CD4-positive, alpha-beta T cell (primary cell): ENCODE measurements at regions not wholly inside any gene's neighbourhood (a gene's known extent, or its start where the extent isn't known, plus 50 kb on each side); places are given as distances from the start of the nearest gene placed in this dataset.

Experiments used
- ATAC-seq: fragments of 200-7000 bp; cut with Tn5 transposase; one replicate; pipeline ENCODE4 v1.10.0; 2022; ENCODE audit warnings: mild to moderate bottlenecking; ENCODE audit not compliant: poor library complexity
- CTCF ChIA-PET: fragments of 350-600 bp; sonication (Branson Sonifier 250); formaldehyde crosslinking; loops from one replicate; lab custom pipeline; 2021; ENCODE audit warnings: antibody characterized with exemption, inconsistent platforms; lab: Charles Lee
- POLR2A ChIA-PET: fragments of 350-600 bp; sonication (Branson Sonifier 250); formaldehyde crosslinking; loops from one replicate; lab custom pipeline; 2021; ENCODE audit warnings: antibody characterized with exemption, inconsistent platforms; lab: Charles Lee
- DNase-seq, 14 experiments: peaks; one replicate each; pipeline ENCODE4 v3.0.0-alpha.2; 2013 to 2020; ENCODE audit warnings: mixed read lengths in 2 of 14
- H3K27ac ChIP-seq, 2 donors: one replicate each; pipeline versions ENCODE4 v1.5.1 to v1.7.0; 2013; ENCODE audit warnings: low read length in 2 of 2, low read depth in 1 of 2, mild to moderate bottlenecking in 1 of 2
- H3K27me3 ChIP-seq, 2 experiments: 1 replicate in 1 of 2; 2 replicates in 1 of 2; pipeline versions ENCODE4 v1.6.1 to v1.7.0; 2013; ENCODE audit warnings: low read length in 2 of 2, control low read depth in 1 of 2, mild to moderate bottlenecking in 1 of 2, moderate library complexity in 1 of 2; ENCODE audit not compliant: insufficient read depth in 2 of 2, control insufficient read depth in 1 of 2
- H3K36me3 ChIP-seq: one replicate; pipeline ENCODE4 v1.6.1; 2013; ENCODE audit warnings: low read length, control low read depth; ENCODE audit not compliant: insufficient read depth
- H3K4me1 ChIP-seq: one replicate; pipeline ENCODE4 v1.6.1; 2013; ENCODE audit warnings: low read length, control low read depth; ENCODE audit not compliant: insufficient read depth
- H3K4me3 ChIP-seq: one replicate; pipeline ENCODE4 v1.5.1; 2013; ENCODE audit warnings: mild to moderate bottlenecking, low read length, moderate library complexity
- H3K9me3 ChIP-seq, 2 experiments: 1 replicate in 1 of 2; 2 replicates in 1 of 2; pipeline versions ENCODE4 v1.6.1 to v1.7.0; 2013; ENCODE audit warnings: low read length in 2 of 2, mild to moderate bottlenecking in 2 of 2, control low read depth in 1 of 2, moderate library complexity in 1 of 2; ENCODE audit not compliant: control insufficient read depth in 1 of 2, insufficient read depth in 1 of 2
- H3K27ac Mint-ChIP-seq: one replicate; pipeline ENCODE4 v1.8.0; 2020; ENCODE audit warnings: mixed read lengths
- H3K27me3 Mint-ChIP-seq: one replicate; pipeline ENCODE4 v1.8.0; 2021; ENCODE audit warnings: mixed read lengths
- H3K36me3 Mint-ChIP-seq: one replicate; pipeline ENCODE4 v1.8.0; 2021; ENCODE audit warnings: low read depth, mixed read lengths
- H3K4me1 Mint-ChIP-seq: one replicate; pipeline ENCODE4 v1.8.0; 2021; ENCODE audit warnings: low read depth, mixed read lengths
- H3K4me3 Mint-ChIP-seq: one replicate; pipeline ENCODE4 v1.8.0; 2020; ENCODE audit warnings: mild to moderate bottlenecking, mixed read lengths
- H3K9me3 Mint-ChIP-seq: one replicate; pipeline ENCODE4 v1.8.0; 2020; ENCODE audit warnings: mixed read lengths
- intact Hi-C, 2 experiments: fragments of 100-400 bp; cut with DNase I in 1 of 2; cut with micrococcal nuclease in 1 of 2; formaldehyde crosslinking; loops; one replicate each; pipeline versions ENCODE4 v1.15.1 to v1.9.0; 2023 to 2025; cut with DNase I, micrococcal nuclease
- TF ChIP-seq, protein P1 (sequence below): fragments of 200-600 bp; IDR thresholded peaks from one replicate; pipeline ENCODE4 v1.8.0; 2022; ENCODE audit warnings: antibody characterized with exemption, mild to moderate bottlenecking

DNA sequence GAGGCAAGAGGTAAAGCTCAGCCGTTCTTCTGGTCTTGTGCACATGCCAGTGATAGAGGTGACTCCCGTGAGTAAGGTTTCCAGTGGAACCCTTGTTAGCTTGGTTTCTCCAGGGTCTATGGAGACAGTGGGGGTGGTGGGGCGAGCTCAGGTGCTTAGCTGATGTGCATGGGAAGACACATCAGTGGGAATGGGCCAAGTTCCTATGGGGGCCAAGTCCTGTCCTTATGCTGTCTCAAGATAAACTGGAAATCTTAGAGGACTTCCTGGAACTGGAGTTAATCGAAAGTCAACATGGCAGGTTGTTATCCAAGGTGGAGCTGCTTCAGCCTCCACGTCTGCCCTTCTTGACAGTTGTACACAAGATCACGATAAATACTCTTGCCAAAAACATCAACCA lies 130.1 kb upstream of the TMEM18 start:
- POLR2A ChIA-PET = no interaction called here
- Histone ChIP-seq H3K4me3 (no peak overlapping the region), H3K9me3 (peaks cover 0 to 4% of the 10 kb centered on the region in 2 experiments), H3K4me1 (no peaks in the 10 kb centered on the region), H3K36me3 (no peaks in the 10 kb centered on the region), H3K27ac (no peak overlapping the region), H3K27me3 (no peaks in the 10 kb centered on the region)
- Mint-ChIP-seq H3K27ac (no peak overlapping the region), H3K4me3 (no peak overlapping the region), H3K4me1 (no peaks in the 10 kb centered on the region), H3K27me3 (no peaks in the 10 kb centered on the region), H3K9me3 (no peaks in the 10 kb centered on the region), H3K36me3 (no peaks in the 10 kb centered on the region)
- CTCF ChIA-PET = no interaction called here
- no peak for ATAC-seq
- intact Hi-C loops = no loop called here
- TF ChIP-seq, protein P1, sequence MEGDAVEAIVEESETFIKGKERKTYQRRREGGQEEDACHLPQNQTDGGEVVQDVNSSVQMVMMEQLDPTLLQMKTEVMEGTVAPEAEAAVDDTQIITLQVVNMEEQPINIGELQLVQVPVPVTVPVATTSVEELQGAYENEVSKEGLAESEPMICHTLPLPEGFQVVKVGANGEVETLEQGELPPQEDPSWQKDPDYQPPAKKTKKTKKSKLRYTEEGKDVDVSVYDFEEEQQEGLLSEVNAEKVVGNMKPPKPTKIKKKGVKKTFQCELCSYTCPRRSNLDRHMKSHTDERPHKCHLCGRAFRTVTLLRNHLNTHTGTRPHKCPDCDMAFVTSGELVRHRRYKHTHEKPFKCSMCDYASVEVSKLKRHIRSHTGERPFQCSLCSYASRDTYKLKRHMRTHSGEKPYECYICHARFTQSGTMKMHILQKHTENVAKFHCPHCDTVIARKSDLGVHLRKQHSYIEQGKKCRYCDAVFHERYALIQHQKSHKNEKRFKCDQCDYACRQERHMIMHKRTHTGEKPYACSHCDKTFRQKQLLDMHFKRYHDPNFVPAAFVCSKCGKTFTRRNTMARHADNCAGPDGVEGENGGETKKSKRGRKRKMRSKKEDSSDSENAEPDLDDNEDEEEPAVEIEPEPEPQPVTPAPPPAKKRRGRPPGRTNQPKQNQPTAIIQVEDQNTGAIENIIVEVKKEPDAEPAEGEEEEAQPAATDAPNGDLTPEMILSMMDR = no peak
- no peak for DNase-seq

DNA sequence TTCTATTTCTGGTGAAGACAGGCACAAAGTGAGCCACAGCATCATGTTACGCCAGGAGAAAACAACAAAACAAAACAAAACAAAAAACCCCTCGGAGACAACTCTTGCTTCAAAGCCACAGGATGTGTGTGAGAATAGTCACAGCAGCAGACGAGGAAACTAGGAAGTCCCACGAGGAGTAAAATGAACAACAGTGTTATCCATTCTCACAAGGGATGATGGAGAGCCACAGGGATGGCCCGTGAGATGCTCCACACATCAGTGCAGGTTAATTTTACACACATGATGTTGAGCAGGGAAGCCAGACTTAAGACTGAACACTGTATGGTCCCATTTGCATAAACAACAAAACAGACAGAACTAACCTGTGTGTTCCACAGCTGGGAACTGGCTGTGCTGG lies 128.5 kb upstream of the TMEM18 start:
- no peaks in the 10 kb centered on the region for H3K9me3 ChIP-seq
- no peaks in the 10 kb centered on the region for H3K9me3 Mint-ChIP-seq
- H3K36me3 Mint-ChIP-seq = no peaks in the 10 kb centered on the region
- H3K27ac Mint-ChIP-seq = no peak overlapping the region
- no peak for ATAC-seq
- H3K4me1 Mint-ChIP-seq = no peaks in the 10 kb centered on the region
- no peak overlapping the region for H3K4me3 Mint-ChIP-seq
- ChIA-PET CTCF (no interaction called here), POLR2A (no interaction called here)
- no peaks in the 10 kb centered on the region for H3K27me3 ChIP-seq
- H3K4me3 ChIP-seq = no peak overlapping the region
- H3K4me1 ChIP-seq = no peaks in the 10 kb centered on the region
- TF ChIP-seq, protein P1 = no peak
- no peaks in the 10 kb centered on the region for H3K27me3 Mint-ChIP-seq
- intact Hi-C loops = no loop called here
- DNase-seq = no peak
- no peak overlapping the region for H3K27ac ChIP-seq
- no peaks in the 10 kb centered on the region for H3K36me3 ChIP-seq

DNA sequence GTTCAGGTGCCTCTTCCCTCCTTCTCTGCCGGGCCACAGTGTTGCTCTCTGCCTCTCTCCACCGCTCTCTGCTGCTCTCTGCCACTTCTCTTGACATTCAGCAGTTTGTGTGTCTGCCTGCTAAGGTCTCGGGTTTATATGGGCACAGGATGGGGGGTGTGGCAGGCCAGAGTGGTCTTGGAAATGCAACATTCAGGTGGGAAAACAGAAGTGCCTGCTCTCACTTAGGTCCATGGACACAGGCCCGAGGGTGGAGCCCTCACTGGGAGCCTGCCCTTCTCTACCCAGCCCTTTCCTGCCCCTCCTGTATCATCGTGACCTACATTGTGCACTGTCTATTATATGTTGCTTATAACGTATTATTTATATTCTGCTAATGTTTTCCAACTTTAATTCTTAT lies 120.8 kb upstream of the TMEM18 start:
- Mint-ChIP-seq H3K27ac (no peak overlapping the region), H3K9me3 (no peaks in the 10 kb centered on the region), H3K4me1 (no peaks in the 10 kb centered on the region), H3K27me3 (peaks cover 10% of the 10 kb centered on the region), H3K36me3 (no peaks in the 10 kb centered on the region), H3K4me3 (no peak overlapping the region)
- no peak overlapping the region for H3K4me3 ChIP-seq
- peaks cover 0 to 4% of the 10 kb centered on the region in 2 experiments for H3K27me3 ChIP-seq
- ChIA-PET CTCF (interaction anchor here (0.6 kb wide), 1 partner anchor 38 kb away, joined by 3 read pairs; no protein-coding TSS in a partner anchor), POLR2A (no interaction called here)
- TF ChIP-seq, protein P1 = no peak
- H3K9me3 ChIP-seq = peaks cover 0 to 4% of the 10 kb centered on the region in 2 experiments
- DNase-seq = no peak
- no peak for ATAC-seq
- intact Hi-C loops = no loop called here
- H3K27ac ChIP-seq = no peak overlapping the region
- no peaks in the 10 kb centered on the region for H3K4me1 ChIP-seq
- H3K36me3 ChIP-seq = no peaks in the 10 kb centered on the region
